NCI-H2196 (cell line): ENCODE measurements at regions not wholly inside any gene's neighbourhood (a gene's known extent, or its start where the extent isn't known, plus 50 kb on each side); places are given as distances from the start of the nearest gene placed in this dataset.
"Not testable (repeated sequence)": the region's sequence is repeated elsewhere in the genome, so short reads cannot be mapped to it uniquely, and the experiment has no call there.

Experiments
- DNase-seq: peaks from one replicate; lab custom pipeline; 2025; ENCODE audit not compliant: unreplicated experiment; lab: John Stamatoyannopoulos, UW

DNA sequence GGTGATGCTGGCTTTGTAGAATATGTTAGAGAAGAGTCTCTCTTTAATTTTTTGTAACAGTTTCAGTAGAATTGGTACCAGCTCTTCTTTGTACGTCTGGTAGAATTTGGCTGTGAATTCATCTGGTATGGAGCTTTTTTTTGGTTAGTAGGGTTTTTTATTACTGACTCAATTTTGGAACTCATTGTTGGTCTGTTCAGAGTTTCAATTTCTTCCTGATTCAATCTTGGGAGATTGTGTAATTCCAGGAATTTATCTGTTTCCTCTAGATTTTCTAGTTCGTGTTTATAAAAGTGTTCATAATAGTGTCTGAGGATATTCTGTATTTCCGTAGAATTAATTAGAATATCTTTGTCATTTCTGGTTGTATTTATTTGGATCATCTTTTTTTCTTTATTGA is 943.5 kb downstream of the TRIB2 start:
- no peak for DNase-seq

DNA sequence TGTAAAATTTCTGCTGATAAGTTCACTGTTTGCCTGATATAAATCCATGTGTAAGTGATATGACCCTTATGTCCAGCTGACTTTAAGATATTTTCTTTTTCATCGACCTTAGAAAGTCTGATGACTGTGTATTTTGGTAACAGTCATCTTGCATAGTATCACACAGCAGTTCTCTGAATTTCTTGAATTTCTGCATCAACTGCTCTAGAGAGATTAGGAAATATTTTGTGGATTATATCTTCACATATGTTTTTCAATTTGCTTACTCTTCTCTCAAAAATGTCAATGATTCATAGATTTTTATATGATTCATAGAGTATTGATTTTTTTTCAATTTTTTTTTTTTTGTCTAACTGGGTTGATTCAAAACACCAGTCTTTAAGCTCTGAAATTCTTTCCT is 945.3 kb downstream of the TRIB2 start:
- no peak for DNase-seq

DNA sequence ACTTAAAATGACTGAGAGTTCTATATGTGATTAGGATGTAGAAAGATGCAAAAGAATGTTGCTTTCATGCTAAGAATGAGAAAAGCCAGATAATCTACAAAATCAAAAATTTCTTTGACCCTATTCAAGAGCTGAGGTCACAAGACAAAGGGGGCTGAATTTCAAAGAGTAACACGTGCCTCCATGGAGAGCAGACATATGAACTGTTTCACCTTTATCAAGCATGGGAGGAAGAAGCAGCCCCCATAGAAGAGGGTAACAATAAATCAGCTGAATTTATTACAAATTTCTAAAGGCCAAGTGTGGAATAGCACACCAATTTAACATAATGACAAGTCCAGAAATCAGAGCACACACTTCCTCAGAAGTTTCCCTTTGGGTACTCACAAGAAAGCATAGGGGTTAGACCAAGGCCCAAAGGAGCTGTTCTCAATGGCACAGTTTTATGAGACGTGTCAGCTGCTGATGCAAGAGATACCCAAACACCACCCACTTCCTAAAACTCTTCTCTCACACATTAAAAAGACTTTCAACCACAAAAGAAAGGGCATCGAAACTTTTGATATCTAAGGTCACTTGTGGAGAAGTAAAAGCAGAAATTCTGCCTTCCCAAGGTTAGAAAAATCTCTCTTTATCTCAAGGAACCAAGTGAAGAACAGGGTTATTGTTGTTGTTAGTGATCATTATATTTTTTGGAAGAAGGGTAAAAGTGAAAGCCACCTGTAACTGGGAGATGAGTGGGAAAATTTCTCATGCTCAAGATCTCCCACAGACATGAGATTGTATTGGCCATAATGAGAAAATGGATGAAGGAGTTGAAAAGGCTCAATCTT is 950.1 kb downstream of the TRIB2 start:
- no peak for DNase-seq

DNA sequence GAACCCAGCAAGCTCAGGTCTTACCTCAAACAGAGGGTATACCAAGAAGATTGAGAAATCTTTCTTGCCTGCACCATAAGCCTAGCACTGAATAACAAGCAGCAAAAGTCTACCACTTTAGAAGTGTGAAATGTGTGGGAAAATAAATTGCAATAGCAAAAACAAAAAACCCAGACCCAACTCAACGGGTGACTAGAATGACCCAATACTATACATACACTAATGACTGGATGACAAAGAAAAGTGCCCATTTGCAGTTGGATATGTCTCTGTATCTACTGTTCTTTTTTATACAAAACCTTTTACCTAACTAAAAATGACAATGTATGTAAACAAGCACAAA is 950.6 kb downstream of the TRIB2 start:
- DNase-seq, result no peak

DNA sequence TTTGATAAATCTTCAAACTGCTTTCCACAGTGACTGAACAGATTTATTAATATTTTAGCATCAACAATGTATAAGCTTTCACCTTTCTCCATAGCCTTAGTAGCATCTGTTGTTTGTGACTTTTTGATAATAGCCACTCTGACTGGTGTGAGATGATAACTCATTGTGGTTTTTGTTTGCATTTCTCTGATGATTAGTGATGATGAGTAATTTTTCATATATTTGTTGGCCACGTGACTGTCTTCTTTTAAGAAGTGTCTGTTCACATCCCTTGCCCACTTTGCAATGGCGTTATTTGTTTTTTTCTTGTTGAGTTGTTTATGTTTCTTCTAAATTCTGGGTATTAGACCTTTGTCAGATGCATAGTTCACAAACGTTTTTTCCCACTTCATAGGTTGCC is 952.9 kb downstream of the TRIB2 start:
- DNase-seq, result no peak

DNA sequence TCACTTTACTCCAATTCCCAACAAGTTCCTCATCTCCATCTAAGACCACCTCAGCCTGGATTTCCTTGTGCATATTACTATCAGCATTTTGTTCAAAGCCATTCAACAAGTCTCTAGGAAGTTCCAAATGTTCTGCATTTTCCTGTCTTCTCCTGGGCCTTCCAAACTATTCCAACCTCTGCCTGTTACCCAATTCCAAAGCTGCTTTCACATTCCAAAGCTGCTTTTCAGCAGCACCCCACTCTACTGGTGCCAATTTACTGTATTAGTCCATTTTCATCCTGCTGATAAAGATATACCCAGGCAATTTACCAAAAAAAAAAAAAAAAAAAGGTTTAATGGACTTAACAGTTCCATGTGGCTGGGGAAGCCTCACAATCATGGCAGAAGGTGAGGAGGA is 957.1 kb downstream of the TRIB2 start:
- DNase-seq, result not testable (repeated sequence)

DNA sequence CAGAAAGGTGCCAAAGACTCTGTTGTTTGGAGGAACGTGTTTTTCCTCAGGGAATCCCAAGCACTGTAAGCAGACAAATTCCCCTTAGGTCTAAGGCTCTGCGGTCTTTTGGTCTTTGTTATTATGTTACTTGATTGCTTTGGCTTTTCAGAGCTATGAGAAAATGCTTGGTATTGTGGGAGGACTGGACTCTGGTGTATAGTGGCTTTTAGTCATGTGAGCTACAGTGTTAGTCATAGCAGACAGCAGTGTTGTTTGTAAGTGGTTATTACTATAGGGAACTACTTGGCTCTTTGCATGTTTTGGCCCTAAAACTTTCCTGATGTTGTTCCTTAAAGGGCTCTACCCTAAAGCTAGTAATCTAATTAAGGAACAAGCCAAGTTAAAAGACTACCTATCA is 956.2 kb upstream of the LRATD1 start:
- DNase-seq, result no peak

DNA sequence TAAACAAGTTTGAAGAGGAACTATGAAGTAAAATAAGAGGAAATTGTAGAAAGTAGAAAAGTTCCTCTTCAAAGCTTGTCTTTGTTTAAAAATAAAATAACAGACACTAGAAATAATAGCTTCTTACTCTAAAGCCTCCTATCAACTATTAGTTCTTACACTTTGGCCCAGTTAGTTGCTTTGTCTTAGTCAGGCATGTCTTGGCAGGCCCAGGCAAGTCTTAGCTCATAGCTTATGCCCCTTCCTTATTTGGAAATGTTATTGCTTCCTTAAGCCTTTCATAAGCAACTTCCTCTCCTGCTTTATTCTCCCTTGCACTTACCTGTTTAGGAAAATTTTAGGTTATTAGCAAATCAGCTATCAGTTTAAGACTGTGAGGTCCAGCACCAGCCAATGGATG is 950.6 kb upstream of the LRATD1 start:
- DNase-seq, result no peak

DNA sequence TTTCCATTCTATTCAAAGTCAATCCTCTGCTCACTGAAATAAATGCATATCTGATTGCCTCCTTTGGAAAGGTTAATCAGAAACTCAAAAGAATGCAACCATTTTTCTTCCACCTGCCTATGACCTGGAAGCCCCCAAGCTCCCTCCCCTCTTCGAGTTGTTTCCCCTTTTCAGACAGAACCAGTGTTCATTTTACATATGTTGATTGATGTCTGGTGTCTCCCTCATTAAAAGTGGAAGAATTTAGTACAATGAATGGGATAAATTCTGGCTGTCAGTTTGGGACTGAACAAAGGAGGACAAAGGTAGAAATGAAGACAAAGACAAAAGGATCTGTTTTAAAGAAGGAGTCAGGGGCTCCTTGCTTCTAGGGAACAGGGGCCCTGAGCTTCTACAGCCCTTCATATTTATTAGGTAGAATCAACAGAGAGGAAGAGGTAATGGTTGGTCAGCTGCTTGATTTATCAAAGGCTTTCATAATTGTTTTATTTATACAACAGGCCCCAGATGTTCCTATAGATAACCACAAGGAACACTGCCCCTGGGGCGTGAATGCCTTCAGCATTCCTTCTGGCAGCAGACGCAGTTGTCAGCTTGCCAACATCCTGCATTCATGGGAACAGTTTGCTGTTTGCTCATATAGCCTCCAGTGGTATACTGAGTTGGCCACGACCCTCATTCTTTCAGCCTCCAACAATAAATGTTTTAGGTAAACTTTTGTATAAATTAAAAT is 949.8 kb upstream of the LRATD1 start:
- DNase-seq, result no peak

DNA sequence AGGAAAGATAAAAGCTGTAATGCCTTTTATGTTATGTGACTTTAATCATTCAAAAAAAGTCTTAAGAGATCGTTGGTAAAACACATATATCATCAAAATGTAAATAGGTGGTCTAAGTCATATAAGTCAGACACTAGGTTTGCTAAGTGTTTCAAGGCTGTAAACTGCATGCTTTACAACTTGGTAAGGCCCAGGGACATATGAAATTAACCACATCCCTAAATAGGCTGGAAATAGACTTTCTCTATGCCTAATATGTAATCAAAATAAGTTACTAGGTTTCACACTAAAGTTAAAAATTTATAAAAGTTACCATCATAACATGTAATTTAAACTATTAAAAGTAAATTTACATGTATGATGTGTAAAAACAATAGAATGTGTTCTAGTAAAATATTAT is 946.3 kb upstream of the LRATD1 start:
- DNase-seq, result no peak

DNA sequence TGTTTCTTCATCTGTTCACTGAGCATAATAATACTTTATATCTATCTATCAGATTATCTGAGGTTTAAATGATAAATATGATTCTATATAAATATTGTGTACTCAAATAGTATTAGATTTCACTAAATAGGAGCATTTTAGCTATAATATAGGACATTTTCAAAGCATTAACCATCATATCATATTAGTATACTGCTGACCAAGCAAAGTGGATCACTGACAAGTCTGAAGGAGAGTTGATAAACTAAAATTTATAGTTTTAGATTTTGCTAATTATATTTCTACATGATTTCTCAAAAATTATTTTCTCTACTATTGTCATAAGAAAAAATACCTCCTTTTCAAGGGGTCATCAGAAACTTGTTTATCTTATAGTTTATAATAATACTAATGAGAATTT is 937.8 kb upstream of the LRATD1 start:
- DNase-seq, result no peak

DNA sequence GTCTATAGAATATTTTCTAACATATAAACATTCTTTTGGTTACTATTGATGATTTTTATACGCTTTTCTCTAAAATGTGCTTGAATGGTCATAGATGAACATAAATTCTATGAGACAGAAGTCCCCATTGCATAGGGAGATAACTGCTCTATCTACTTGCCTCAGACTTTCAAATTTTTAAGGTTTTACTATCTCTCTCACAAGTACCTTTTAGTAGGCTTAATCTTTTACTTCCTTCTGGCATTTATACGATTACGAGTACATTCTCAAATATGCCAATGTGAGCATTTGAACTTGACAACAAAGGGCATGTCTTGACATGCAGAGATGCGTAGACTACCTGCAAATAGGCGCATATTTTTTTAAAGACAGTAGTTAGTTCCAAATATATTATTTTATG is 935.9 kb upstream of the LRATD1 start:
- DNase-seq, result no peak

DNA sequence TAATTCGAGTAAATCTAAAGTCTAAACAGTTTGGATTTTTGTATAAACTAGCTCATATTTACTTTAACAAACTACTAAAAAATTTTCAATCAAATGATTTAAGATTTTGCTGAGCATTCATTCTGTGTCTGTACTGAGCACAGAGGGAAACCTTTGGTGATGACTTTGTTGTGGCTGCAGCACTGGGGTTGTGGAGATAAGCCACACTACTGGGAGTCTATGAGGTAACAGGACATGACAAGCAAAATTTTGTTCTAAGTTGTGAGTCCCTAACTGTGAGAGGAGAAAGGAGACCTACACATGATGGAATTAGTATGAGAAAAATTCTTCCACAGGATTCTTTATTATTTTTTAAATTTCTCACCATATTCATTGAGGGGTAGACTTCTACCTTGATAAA is 933.7 kb upstream of the LRATD1 start:
- no peak for DNase-seq

DNA sequence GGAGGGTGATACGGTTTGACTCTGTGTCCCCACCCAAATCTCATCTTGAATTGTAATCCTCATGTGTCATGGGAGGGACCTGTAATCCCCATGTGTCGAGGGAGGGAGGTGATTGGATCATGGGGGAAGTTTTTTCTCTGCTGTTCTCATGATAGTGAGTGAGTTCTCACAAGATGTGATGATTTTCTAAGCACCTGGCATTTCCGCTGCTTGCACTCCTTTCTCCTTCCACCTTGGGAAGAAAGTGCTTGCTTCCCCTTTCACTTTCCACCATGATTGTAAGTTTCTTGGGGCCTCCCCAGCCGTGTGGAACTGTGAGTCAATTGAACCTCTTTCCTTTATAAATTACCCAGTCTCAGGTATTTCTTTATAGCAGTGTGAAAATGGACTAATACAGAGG is 932.6 kb upstream of the LRATD1 start:
- not testable (repeated sequence) for DNase-seq

DNA sequence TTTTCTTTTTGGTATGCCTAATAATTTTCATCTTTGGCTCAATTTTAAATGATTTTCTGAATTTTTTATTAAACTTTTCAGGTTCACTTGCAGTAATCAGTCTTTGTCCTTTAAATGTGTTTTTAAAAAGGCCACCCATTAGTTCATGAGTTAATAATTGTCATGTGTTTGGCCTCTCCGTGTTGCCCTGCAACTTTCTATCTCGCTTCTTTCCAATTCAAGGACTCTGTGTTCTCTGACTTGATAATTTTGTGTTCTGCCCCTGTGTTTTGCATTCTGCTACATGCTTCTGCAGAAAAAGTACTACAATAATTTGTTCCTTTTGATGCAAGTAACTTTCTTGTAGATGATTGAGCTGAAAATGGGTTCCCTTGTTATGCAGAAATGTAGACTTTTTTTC is 921.4 kb upstream of the LRATD1 start:
- no peak for DNase-seq

DNA sequence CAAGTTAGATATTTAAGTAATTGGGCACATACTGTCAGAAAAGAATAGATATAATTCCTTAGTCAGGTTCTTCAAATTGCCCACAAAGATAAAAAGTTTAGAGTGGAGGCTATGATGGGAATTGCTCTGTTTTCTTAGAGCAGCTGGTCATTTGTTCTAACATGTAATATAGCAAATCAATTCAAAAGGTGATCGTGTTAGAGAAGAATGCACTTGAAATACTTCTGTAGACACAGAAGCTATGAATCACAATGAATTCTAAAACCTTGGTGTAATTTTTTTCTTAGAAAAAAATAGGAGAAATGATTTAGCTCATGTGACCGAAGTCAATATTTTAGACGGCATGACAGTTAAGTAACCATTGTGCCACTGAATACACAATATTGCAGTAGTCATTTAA is 918.1 kb upstream of the LRATD1 start:
- no peak for DNase-seq

DNA sequence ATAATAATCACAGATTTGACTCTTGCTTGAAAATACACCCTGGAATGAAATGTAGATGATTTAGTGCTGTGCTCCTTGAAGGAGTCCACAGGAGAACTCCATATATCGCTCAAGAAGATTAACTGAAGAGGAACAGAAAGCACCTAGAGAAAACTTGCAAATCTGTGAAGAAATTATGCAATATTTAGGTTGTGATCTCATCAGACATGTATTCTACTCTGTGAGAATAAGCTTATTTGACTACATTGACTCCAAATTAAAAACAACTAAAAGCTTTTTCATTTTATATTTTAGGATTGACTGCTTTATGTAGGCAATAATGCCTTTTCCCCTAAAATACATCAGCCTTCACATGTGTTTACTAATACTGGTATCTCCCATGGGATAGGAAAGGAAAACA is 906.6 kb upstream of the LRATD1 start:
- no peak for DNase-seq

DNA sequence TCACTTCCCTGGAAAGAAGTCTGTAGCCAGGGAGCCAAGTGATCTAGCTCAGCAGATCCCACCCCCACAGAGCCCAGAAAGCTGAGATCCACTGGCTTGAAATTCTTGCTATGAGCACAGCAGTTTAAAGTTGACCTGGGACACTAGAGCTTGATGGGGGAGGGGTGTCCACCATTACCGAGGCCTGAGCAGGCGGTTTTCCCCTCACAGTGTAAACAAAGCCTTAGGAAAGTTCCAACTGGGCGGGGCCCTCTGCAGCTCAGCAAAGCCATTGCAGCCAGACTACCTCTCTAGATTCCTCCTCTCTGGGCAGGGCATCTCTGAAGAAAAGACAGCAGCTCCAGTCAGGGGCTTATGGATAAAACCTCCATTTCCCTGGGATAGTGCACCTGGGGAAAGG is 887.2 kb upstream of the LRATD1 start:
- no peak for DNase-seq

DNA sequence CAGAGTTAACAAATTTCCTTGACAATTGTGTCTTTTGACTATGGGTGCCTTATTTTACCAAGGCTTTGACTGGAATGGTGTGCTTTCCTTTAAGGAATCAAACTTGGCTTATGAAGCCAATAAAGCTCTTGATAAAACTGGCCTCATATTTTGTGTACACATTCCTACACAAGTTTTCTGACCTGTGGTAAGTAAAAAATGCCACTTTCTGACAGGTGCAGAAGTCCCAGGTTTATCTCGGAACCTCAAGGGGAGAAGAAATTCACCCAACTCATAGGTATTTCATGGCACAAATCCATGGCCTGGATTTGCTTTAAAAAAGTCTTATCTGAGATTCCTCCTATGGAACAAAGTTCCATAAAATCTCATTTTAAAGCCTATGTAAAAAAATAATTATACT is 880.6 kb upstream of the LRATD1 start:
- no peak for DNase-seq

DNA sequence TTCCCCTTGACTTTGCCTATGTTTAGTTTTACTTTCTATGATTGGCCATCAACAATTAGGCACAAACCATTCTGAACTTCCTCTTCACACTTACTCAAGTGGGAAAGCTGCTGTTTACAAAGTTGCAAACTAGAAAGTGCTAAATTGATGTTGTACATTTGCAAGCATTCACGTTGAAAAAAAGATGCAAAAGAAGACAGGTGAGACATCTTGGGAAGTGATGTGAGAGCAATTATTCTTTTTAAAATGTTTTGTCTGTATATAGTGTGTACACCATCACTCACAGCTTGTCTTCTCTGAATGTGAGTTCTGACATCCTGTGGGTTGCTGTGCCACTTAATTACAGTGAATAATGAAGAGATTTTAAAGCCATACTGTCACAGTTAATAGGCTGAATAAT is 874.1 kb upstream of the LRATD1 start:
- no peak for DNase-seq

DNA sequence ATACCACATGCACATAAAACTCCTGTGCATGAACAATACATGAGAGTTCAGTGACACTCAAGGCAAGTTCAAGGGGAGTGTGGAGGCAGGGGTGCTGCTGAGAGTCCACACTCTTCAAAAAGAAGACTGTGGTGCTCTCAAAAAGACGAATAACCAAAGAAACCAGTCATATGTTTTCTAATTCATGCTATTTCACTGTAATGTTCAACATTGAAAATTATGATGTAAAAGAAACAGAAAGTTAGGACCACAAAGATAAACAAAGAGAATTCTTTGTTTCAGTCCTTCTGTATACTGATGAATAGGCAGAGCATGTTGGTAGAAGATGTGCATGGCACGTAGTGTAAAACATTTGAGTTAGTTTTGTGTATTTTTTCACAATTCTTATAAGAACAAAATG is 864.2 kb upstream of the LRATD1 start:
- no peak for DNase-seq

DNA sequence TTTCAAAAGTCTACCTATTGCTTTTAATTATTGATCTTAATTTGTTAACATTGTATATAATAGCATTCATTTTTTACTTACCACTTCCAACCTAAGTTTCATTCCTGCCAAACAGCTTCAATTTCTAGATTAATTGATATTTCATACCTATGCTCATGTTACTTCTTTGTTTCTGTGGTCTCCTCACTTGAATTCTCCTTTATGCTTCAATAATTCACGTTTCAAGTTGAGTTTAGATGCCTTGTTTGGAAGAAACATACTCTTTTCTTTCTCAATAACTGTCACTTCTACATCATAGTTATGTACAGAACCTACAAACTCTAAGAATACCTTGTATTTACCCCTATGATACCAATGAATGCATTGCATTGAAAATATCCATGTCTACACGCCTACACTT is 862.2 kb upstream of the LRATD1 start:
- DNase-seq, result no peak

DNA sequence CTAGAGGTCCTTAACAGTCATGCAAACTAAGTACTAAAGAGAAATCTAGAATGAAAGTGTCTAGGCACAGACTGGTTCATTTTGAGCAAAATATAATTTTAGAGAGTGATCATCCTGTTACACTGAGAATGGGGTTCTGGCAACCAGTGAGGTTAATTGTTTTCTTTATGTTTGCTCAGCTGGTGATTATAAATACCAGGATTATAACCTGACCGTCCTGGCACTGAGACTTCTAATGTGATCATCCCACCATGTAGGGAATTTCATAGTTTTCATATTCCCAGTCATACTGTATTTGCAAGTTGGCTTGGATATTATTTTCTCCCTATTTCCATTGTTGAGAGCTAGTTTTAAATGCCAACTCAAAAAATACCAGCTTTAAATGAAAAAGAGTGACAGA is 852.5 kb upstream of the LRATD1 start:
- peak; percentile 15 for DNase-seq
